ENCODE measurements at regions not wholly inside any gene's neighbourhood (a gene's known extent, or its start where the extent isn't known, plus 50 kb on each side); places are given as distances from the start of the nearest gene placed in this dataset.

GRCh38 chrX:10380300-10380699 lies 223.5 kb downstream of the CLCN4 start:
- TF ChIP-seq, protein P1, sequence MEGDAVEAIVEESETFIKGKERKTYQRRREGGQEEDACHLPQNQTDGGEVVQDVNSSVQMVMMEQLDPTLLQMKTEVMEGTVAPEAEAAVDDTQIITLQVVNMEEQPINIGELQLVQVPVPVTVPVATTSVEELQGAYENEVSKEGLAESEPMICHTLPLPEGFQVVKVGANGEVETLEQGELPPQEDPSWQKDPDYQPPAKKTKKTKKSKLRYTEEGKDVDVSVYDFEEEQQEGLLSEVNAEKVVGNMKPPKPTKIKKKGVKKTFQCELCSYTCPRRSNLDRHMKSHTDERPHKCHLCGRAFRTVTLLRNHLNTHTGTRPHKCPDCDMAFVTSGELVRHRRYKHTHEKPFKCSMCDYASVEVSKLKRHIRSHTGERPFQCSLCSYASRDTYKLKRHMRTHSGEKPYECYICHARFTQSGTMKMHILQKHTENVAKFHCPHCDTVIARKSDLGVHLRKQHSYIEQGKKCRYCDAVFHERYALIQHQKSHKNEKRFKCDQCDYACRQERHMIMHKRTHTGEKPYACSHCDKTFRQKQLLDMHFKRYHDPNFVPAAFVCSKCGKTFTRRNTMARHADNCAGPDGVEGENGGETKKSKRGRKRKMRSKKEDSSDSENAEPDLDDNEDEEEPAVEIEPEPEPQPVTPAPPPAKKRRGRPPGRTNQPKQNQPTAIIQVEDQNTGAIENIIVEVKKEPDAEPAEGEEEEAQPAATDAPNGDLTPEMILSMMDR (IDR thresholded peaks at IDR 0.05): no peak
- TF ChIP-seq POLR2A (IDR thresholded peaks at IDR 0.05) (no peak), EP300 (IDR thresholded peaks at IDR 0.05) (no peak)

All from tibial nerve (tissue), 4 donors.